Upper lobe of left lung (tissue), 6 donors: ENCODE measurements at regions not wholly inside any gene's neighbourhood (a gene's known extent, or its start where the extent isn't known, plus 50 kb on each side); places are given as distances from the start of the nearest gene placed in this dataset.

Experiments used
- ATAC-seq, 2 donors: fragments of 200-7000 bp; cut with Tn5 transposase; one replicate each; pipeline ENCODE4 v1.9.1; 2022; ENCODE audit warnings: mild to moderate bottlenecking in 2 of 2, moderate library complexity in 2 of 2; ENCODE audit not compliant: low FRiP score in 2 of 2
- DNase-seq, 2 donors: peaks; one replicate each; pipeline ENCODE4 v3.0.0-alpha.2; 2019 to 2020
- H3K27ac ChIP-seq, 4 donors: fragments of 200-600 bp; sonication (generic); one replicate each; pipeline ENCODE4 v1.5.1; 2016 to 2019
- H3K27me3 ChIP-seq, 4 donors: fragments of 200-600 bp; sonication (generic); one replicate each; pipeline ENCODE4 v1.5.1; 2017 to 2019
- H3K36me3 ChIP-seq, 4 donors: fragments of 200-600 bp; sonication (generic); one replicate each; pipeline ENCODE4 v1.5.1; 2016 to 2019
- H3K4me1 ChIP-seq, 4 donors: fragments of 200-600 bp; sonication (generic); one replicate each; pipeline ENCODE4 v1.5.1; 2018 to 2019
- H3K4me3 ChIP-seq, 4 donors: fragments of 200-600 bp; sonication (generic); one replicate each; pipeline ENCODE4 v1.5.1; 2017 to 2019; ENCODE audit warnings: mild to moderate bottlenecking in 2 of 4, moderate library complexity in 1 of 4
- H3K9me3 ChIP-seq, 4 donors: fragments of 200-600 bp; sonication (generic); one replicate each; pipeline ENCODE4 v1.5.1; 2018 to 2019
- EP300 ChIP-seq, 4 donors: sonication (generic); formaldehyde crosslinking; IDR thresholded peaks; one replicate each; pipeline ENCODE4 v1.5.1; 2017; ENCODE audit warnings: antibody characterized with exemption in 4 of 4, control low read depth in 2 of 4
- POLR2A ChIP-seq, 4 donors: fragments of 450-650 bp; IDR thresholded peaks; one replicate each; pipeline ENCODE4 v1.5.1; 2016 to 2017; ENCODE audit warnings: antibody characterized with exemption in 4 of 4, mild to moderate bottlenecking in 2 of 4
- POLR2AphosphoS5 ChIP-seq, 2 donors: sonication (generic); formaldehyde crosslinking; IDR thresholded peaks; one replicate each; pipeline ENCODE4 v1.5.1; 2017; ENCODE audit warnings: antibody characterized with exemption in 2 of 2
- WGBS, 2 donors: methylation state at CpG; one replicate each; pipeline ENCODE4 v1.1.5; 2017 to 2018; 5-methylcytosine and 5-hydroxymethylcytosine counted together
- TF ChIP-seq, protein P1 (sequence below), 6 experiments: fragments of 450-650 bp in 4 of 6; fragments of 200-600 bp in 2 of 6; sonication (generic) in 2 of 6; IDR thresholded peaks; one replicate each; pipeline ENCODE4 v1.5.1; 2016 to 2019; ENCODE audit warnings: antibody characterized with exemption in 6 of 6
- donor health status: DM: no; HTN: no; CAD: no; lungs with moderate emphysema.
- donor health status: DM: no; HTN: yes; CAD: no; lungs with severe emphysema.

DNA sequence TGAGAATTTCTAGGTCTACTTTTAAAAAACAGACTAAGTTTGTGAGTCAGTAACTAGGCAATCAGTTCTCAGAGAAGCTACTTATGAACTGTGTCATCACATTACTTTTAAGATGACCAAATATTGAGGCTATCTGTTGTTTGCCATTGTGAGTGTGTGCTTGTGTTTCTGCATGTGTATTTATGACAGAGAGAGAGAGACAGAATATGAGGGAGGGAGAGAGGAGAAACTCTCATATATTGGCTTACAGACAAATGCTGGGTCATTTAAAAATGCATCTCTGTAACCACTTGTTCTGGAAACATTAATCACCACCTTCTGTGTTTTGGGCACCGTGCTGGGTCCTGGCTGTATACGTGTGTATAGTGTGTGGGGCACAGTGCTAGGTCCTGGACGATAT, 161.5 kb upstream of the FRMD6 start:
- H3K4me1 ChIP-seq = no peaks in the 10 kb centered on the region
- no peak overlapping the region for H3K4me3 ChIP-seq
- no peak overlapping the region for H3K27ac ChIP-seq
- no peak for ATAC-seq
- TF ChIP-seq POLR2A (IDR thresholded peaks at IDR 0.05) = no peak
- no peak for TF ChIP-seq POLR2AphosphoS5 (IDR thresholded peaks at IDR 0.05)
- TF ChIP-seq, protein P1, sequence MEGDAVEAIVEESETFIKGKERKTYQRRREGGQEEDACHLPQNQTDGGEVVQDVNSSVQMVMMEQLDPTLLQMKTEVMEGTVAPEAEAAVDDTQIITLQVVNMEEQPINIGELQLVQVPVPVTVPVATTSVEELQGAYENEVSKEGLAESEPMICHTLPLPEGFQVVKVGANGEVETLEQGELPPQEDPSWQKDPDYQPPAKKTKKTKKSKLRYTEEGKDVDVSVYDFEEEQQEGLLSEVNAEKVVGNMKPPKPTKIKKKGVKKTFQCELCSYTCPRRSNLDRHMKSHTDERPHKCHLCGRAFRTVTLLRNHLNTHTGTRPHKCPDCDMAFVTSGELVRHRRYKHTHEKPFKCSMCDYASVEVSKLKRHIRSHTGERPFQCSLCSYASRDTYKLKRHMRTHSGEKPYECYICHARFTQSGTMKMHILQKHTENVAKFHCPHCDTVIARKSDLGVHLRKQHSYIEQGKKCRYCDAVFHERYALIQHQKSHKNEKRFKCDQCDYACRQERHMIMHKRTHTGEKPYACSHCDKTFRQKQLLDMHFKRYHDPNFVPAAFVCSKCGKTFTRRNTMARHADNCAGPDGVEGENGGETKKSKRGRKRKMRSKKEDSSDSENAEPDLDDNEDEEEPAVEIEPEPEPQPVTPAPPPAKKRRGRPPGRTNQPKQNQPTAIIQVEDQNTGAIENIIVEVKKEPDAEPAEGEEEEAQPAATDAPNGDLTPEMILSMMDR (IDR thresholded peaks at IDR 0.05) = no peak
- TF ChIP-seq EP300 (IDR thresholded peaks at IDR 0.05) = no peak
- H3K27me3 ChIP-seq = no peaks in the 10 kb centered on the region
- 66 to 91% methylated on average over 3 of the region's 3 CpGs for WGBS, 2 donors
- no peaks in the 10 kb centered on the region for H3K36me3 ChIP-seq
- no peak for DNase-seq
- H3K9me3 ChIP-seq = no peaks in the 10 kb centered on the region

DNA sequence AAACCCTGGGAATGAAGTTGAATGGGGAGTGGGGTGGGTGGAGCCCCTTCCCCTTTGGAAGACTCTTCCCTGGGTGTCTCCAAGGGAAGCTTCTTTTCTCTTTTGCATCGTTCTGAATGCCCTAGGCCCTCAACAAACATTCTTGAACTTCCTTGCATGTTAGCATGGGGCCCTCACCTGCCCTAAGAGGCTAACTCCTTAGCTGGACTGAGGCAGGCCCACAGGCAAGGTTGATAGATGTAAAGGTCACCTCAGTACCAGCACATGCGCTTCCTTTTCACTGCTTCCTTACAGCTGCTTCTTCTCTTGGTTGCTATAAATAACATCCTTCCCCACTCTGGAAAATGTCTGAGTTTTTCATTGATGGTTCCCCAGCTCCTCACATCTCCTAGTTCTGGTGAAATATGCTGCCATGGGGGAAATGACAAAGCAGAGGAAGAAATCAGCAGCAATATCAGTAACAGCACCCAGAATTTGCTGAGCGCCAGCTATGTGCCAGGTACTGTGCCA, 160.6 kb upstream of the FRMD6 start:
- Histone ChIP-seq H3K9me3 (no peaks in the 10 kb centered on the region), H3K27me3 (no peaks in the 10 kb centered on the region), H3K4me3 (no peak overlapping the region), H3K27ac (peak overlapping the region in 1 of 4 donors; percentile 7), H3K36me3 (no peaks in the 10 kb centered on the region), H3K4me1 (no peaks in the 10 kb centered on the region)
- TF ChIP-seq, protein P1 (IDR thresholded peaks at IDR 0.05) = no peak
- TF ChIP-seq POLR2A (IDR thresholded peaks at IDR 0.05) (no peak), POLR2AphosphoS5 (IDR thresholded peaks at IDR 0.05) (no peak), EP300 (IDR thresholded peaks at IDR 0.05) (no peak)
- WGBS, 2 donors = 77% methylated on average over 3 of the region's 3 CpGs
- DNase-seq (no peak), ATAC-seq (no peak)

DNA sequence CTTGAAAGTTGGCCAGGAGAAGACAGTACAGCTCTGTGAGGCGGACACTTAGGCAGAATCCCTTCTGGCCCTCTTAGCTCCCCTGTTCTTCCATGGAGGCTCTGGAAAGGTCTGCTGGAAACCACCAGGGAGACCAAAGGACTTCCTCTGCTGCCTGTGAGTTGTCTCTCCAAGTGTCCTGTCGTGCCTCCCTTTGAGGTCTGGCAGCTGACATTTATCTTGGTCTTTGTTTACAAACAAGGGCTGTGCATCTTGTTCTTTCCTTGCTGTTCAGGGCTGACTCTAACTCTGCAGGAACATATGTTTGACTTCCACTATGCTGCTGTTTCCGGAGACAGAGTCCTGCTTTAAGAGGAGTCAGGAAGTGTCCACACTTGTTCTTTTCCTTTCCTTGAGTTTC, 159.9 kb upstream of the FRMD6 start:
- WGBS, 2 donors = 58 to 61% methylated on average over 3 of the region's 3 CpGs

DNA sequence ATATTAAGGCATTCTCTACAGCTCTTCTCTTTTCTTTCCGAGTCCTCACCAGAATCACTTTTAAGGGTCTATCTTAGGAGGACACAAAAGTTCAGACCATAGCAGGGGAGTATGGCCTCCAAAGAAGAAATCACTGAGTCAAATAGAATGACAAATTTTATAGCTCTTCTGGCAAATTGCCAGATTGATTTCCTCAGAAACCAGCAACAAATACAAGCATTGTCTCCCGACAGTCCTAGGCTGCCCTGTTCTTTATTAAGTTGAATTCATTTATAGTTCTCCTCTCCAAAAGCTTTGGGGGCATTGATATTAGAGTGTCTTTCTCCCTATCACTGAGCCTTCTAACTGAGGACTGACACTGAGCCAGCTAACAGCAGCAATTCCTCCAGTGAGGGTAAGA, 156.4 kb upstream of the FRMD6 start:
- no peaks in the 10 kb centered on the region for H3K27me3 ChIP-seq
- 77 to 81% methylated on average over 2 of the region's 2 CpGs for WGBS, 2 donors
- DNase-seq = no peak
- TF ChIP-seq, protein P1 (IDR thresholded peaks at IDR 0.05) = no peak
- no peak for TF ChIP-seq POLR2AphosphoS5 (IDR thresholded peaks at IDR 0.05)
- no peak for TF ChIP-seq EP300 (IDR thresholded peaks at IDR 0.05)
- H3K36me3 ChIP-seq = no peaks in the 10 kb centered on the region
- H3K9me3 ChIP-seq = peaks cover 0 to 3% (median 0%) of the 10 kb centered on the region in 4 donors
- H3K4me3 ChIP-seq = no peak overlapping the region
- H3K4me1 ChIP-seq = no peaks in the 10 kb centered on the region
- no peak overlapping the region for H3K27ac ChIP-seq
- no peak for ATAC-seq

More for the DNA sequence above, 159.9 kb upstream of the FRMD6 start:
- no peak for ATAC-seq
- Histone ChIP-seq H3K27me3 (no peaks in the 10 kb centered on the region), H3K27ac (peak overlapping the region in 1 of 4 donors; percentile 7), H3K9me3 (peaks cover 0 to under 1% (median 0%) of the 10 kb centered on the region in 4 donors), H3K36me3 (no peaks in the 10 kb centered on the region), H3K4me3 (no peak overlapping the region), H3K4me1 (no peaks in the 10 kb centered on the region)
- no peak for DNase-seq
- TF ChIP-seq, protein P1 (IDR thresholded peaks at IDR 0.05) = no peak
- peak in 1 of 2 donors; percentile 26 for TF ChIP-seq POLR2AphosphoS5 (IDR thresholded peaks at IDR 0.05)
- TF ChIP-seq EP300 (IDR thresholded peaks at IDR 0.05) = no peak
